Retinal pigment epithelial cell (primary cell): ENCODE measurements at regions not wholly inside any gene's neighbourhood (a gene's known extent, or its start where the extent isn't known, plus 50 kb on each side); places are given as distances from the start of the nearest gene placed in this dataset.
"Not testable (repeated sequence)": the region's sequence is repeated elsewhere in the genome, so short reads cannot be mapped to it uniquely, and the experiment has no call there.

Source experiments
- DNase-seq: peaks from one replicate; pipeline ENCODE4 v3.0.0-alpha.2; 2010; ENCODE audit warnings: low read depth
- H3K4me3 ChIP-seq: 2 replicates; pipeline ENCODE4 v1.5.1; 2011; ENCODE audit warnings: mild to moderate bottlenecking, low read length, control low read depth, moderate library complexity
- TF ChIP-seq, protein P1 (sequence below): conservative IDR thresholded peaks from 2 replicates; pipeline ENCODE4 v1.5.1; 2011; ENCODE audit warnings: low read depth, low read length, control low read depth, inconsistent platforms

DNA sequence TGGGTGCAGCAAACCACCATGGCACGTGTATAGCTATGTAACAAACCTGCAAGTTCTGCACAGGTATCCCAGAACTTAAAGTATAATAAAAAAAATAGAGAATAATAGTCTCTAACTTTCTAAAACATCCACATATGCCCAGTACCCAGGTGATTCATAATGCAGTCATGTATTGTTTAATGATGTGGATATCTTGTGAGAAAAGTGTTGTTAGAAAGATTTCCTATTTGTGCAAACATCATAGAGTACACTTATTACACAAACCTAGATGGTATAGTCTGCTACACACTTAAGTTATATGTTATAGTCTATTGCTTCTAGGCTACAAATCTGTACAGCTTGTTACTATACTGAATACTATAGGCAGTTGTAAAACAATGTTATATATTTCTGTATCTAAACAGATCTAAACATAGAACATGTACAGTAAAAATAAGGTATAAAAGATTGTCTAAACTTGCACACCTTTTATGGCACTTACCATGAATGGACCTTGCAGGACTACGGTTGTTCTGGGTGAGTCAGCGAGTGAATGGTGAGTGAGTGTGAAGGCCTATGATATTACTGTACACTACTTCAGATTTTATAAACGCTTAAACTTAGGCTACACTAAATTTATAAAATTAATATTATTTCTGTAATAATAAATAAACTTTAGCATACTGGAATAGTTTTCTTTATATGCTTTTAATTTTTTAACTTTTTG, 232.2 kb upstream of the SLIT2 start:
- TF ChIP-seq, protein P1, sequence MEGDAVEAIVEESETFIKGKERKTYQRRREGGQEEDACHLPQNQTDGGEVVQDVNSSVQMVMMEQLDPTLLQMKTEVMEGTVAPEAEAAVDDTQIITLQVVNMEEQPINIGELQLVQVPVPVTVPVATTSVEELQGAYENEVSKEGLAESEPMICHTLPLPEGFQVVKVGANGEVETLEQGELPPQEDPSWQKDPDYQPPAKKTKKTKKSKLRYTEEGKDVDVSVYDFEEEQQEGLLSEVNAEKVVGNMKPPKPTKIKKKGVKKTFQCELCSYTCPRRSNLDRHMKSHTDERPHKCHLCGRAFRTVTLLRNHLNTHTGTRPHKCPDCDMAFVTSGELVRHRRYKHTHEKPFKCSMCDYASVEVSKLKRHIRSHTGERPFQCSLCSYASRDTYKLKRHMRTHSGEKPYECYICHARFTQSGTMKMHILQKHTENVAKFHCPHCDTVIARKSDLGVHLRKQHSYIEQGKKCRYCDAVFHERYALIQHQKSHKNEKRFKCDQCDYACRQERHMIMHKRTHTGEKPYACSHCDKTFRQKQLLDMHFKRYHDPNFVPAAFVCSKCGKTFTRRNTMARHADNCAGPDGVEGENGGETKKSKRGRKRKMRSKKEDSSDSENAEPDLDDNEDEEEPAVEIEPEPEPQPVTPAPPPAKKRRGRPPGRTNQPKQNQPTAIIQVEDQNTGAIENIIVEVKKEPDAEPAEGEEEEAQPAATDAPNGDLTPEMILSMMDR = no peak
- DNase-seq = no peak
- no peak overlapping the region for H3K4me3 ChIP-seq

DNA sequence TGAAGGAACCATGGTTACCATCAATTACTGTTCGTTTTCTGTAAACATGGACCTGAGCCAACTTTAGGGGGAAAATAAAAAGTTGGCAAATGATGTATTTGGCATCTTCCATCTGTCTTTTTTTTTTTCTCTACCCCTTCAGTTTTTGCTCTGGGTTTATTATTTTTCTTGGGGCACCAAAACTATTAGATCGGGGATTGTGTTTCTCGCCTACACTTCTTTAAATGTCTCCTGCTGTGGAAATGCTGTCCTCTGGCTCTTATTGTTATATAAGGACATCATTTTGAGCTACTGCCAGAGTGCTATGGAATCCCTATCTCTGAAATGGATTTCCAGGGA, 234.0 kb upstream of the SLIT2 start:
- H3K4me3 ChIP-seq = no peak overlapping the region
- TF ChIP-seq, protein P1 = no peak
- peak; percentile 6 for DNase-seq

DNA sequence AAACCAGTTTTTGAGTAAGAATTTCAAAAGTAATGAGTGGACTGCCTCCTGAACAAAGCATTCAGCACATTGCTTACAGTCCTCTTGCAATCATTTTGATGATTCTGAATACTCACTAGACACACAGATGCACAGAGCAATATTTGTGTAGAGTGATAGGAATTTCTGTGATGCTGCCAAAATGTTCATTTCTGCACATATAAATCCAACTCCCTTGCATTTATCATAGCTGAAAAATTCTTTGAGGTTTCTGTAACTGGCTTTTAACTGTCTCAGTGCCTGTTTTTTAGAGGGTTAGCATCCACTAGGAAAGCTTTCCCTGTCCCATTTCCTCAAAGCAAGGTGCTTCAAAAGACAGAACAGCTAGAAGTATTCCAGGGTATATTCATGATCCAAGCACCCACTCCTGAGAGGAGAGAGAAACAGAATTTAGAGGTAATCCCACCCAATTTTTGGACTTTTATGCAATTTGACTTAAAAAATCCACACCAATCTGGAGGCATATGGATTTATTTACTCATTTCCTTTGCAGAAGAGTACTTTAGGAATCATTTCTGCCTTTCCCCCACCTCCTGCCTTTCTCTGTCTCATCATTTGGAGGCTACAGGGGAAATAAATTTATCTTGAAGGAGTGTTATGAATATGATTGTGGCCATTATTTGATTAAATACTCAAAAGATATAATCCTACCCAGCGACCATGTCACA, 234.5 kb upstream of the SLIT2 start:
- H3K4me3 ChIP-seq = no peak overlapping the region

DNA sequence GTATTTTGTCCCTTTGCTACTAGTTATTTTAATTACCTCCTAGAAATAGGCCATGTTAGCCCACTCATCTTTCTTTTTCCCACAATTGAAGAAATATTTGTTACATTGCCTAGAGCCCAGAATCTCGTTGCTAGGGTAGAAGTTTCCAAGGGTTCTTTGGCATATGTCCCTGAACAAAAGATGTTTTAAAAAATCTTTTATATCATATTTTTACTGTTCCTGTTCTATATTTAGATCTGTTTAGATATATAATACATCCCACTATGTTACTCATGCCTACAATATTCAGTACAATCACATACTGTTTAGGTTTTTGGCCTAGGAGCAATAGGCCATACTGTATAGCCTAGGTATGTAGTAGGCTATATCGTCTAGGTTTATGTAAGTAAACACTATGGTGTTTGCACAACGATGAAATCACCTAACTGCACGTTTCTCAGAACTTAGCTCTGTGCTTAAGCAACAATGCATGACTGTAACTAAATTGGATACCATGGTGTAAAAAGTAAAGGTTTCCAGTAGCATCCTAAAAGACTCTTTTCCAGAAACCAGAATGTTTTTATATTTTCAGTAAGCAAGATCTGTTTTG, 236.0 kb upstream of the SLIT2 start:
- TF ChIP-seq, protein P1 = no peak
- no peak overlapping the region for H3K4me3 ChIP-seq
- no peak for DNase-seq

More for the DNA sequence above, 234.5 kb upstream of the SLIT2 start:
- TF ChIP-seq, protein P1 = no peak
- no peak for DNase-seq

DNA sequence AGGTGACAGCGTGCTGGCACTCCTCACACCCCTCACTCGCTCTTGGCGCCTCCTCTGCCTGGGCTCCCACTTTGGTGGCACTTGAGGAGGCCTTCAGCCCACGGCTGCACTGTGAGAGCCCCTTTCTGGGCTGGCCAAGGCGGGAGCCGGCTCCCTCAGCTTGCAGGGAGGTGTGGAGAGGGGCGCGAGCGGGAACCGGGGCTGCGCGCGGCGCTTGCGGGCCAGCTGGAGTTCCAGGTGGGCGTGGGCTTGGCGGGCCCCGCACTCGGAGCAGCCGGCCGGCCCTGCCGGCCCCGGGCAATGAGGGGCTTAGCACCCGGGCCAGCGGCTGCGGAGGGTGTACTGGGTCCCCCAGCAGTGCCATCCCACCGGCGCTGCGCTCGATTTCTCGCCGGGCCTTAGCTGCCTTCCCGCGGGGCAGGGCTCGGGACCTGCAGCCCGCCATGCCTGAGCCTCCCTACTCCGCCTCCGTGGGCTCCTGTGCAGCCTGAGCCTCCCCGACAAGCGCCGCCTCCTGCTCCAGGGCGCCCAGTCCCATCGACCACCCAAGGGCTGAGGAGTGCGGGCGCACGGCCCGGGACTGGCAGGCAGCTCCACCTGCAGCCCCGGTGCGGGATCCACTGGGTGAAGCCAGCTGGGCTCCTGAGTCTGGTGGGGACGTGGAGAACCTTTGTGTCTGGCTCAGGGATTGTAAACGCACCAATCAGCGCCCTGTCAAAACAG, 247.7 kb upstream of the SLIT2 start:
- not testable (repeated sequence) for H3K4me3 ChIP-seq, DNase-seq

DNA sequence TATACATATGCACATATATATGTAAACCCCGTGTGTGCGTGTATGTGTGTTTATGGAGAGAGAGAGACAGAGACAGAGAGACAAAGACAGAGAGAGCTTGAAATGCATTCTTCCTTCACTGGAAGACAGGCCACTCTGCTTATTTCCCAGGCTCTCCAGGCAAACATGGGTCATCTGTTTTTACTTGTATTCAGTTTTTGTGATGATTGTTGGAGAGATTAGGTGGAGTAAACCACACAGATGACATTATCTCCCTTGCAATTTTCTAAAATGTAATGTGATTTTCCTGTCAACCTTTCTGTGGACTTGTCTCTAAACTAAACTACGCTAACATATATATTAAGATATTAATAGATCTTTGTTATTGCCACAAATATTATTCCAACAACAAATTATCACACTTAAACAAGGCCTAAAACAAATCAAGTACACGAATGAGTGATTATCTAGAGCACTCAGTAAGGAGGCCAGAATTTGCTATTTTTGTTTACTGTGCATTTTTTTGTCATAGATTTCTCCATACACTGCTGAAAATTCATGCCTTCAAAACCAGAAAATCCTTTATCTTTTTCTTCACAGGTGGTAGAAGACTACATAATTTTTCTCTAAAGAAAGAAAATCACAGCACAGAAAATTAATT, 251.8 kb upstream of the SLIT2 start:
- TF ChIP-seq, protein P1 = no peak
- DNase-seq = no peak
- no peak overlapping the region for H3K4me3 ChIP-seq

DNA sequence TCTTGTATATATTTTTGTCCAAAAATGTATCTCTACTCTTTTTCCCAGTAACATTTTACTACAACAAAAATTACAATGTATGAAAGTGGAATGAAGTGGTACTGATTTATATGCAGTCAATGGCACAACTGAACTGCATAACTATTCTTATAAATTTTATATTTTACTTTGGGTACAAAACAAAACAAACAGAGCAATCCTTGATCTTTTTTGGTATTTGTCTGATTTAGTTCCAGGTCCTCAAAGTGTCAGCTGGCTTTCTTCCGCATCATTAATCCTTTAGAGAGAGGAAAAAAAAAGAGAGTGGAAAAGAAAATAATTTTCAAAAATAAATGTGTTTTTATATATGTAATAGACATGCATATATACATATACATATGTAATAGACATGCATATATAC, 252.4 kb upstream of the SLIT2 start:
- TF ChIP-seq, protein P1 = no peak
- no peak for DNase-seq
- H3K4me3 ChIP-seq = no peak overlapping the region
